ENCODE measurements at regions not wholly inside any gene's neighbourhood (a gene's known extent, or its start where the extent isn't known, plus 50 kb on each side); places are given as distances from the start of the nearest gene placed in this dataset.

DNA sequence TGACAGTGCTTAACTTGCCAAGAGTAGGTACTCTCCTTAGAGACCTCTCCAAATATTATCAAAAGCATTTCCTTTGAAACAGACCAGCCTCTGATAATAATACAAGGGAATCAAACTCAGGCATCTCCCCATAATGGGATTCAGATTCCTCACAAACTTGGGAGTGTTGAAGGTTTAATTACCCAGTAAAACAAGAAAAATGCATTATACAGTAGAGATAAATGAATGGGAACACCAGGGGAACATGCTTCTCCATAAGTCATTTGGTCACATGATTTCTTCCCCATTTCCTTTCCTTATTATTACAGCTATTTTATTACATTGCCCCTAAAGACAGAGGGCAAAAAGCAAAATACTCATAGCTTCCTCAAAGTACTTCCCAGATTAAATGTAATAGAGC, 325.0 kb upstream of the CDIN1 start:
- Mint-ChIP-seq H3K36me3 (no peaks in the 10 kb centered on the region), H3K4me3 (no peak overlapping the region), H3K27me3 (ENCODE audit: low read depth in 2 of 2) (no peaks in the 10 kb centered on the region), H3K27ac (no peak overlapping the region), H3K9me3 (peaks cover 4 to 6% of the 10 kb centered on the region in 2 donors), H3K4me1 (no peaks in the 10 kb centered on the region)
- H3K36me3 ChIP-seq (ENCODE audit: control insufficient read depth, insufficient read depth, low read length), result no peaks in the 10 kb centered on the region
- no peaks in the 10 kb centered on the region for H3K4me1 ChIP-seq (ENCODE audit: control insufficient read depth, insufficient read depth, low read length)
- TF ChIP-seq, protein P1, sequence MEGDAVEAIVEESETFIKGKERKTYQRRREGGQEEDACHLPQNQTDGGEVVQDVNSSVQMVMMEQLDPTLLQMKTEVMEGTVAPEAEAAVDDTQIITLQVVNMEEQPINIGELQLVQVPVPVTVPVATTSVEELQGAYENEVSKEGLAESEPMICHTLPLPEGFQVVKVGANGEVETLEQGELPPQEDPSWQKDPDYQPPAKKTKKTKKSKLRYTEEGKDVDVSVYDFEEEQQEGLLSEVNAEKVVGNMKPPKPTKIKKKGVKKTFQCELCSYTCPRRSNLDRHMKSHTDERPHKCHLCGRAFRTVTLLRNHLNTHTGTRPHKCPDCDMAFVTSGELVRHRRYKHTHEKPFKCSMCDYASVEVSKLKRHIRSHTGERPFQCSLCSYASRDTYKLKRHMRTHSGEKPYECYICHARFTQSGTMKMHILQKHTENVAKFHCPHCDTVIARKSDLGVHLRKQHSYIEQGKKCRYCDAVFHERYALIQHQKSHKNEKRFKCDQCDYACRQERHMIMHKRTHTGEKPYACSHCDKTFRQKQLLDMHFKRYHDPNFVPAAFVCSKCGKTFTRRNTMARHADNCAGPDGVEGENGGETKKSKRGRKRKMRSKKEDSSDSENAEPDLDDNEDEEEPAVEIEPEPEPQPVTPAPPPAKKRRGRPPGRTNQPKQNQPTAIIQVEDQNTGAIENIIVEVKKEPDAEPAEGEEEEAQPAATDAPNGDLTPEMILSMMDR (IDR thresholded peaks at IDR 0.05), result no peak
- H3K27me3 ChIP-seq (ENCODE audit: control insufficient read depth, insufficient read depth, low read length), result no peaks in the 10 kb centered on the region
- ATAC-seq (no peak), DNase-seq (no peak)
- no peaks in the 10 kb centered on the region for H3K9me3 ChIP-seq (ENCODE audit: control insufficient read depth, insufficient read depth, low read length)
- H3K27ac ChIP-seq (ENCODE audit: low read length), result no peak overlapping the region
- no peak overlapping the region for H3K4me3 ChIP-seq (ENCODE audit: low read length)
- intact Hi-C loops (cut with micrococcal nuclease), result no loop called here

GRCh38 chr15:36256404-36256807, 323.0 kb upstream of the CDIN1 start:
- peaks cover 4 to 6% of the 10 kb centered on the region in 2 donors for H3K9me3 Mint-ChIP-seq
- TF ChIP-seq, protein P1 (IDR thresholded peaks at IDR 0.05), result no peak
- ATAC-seq (no peak), DNase-seq (no peak)
- 89% methylated on average over 1 of the region's 1 CpG for WGBS (ENCODE audit: insufficient coverage)
- intact Hi-C loops (cut with micrococcal nuclease), result no loop called here
- no peaks in the 10 kb centered on the region for H3K4me1 ChIP-seq (ENCODE audit: control insufficient read depth, insufficient read depth, low read length)
- no peak overlapping the region for H3K4me3 Mint-ChIP-seq
- no peaks in the 10 kb centered on the region for H3K9me3 ChIP-seq (ENCODE audit: control insufficient read depth, insufficient read depth, low read length)
- H3K27ac Mint-ChIP-seq, result no peak overlapping the region
- H3K4me3 ChIP-seq (ENCODE audit: low read length), result no peak overlapping the region
- no peaks in the 10 kb centered on the region for H3K36me3 Mint-ChIP-seq
- H3K36me3 ChIP-seq (ENCODE audit: control insufficient read depth, insufficient read depth, low read length), result no peaks in the 10 kb centered on the region
- no peak overlapping the region for H3K27ac ChIP-seq (ENCODE audit: low read length)
- no peaks in the 10 kb centered on the region for H3K27me3 Mint-ChIP-seq (ENCODE audit: low read depth in 2 of 2)
- no peaks in the 10 kb centered on the region for H3K27me3 ChIP-seq (ENCODE audit: control insufficient read depth, insufficient read depth, low read length)
- no peaks in the 10 kb centered on the region for H3K4me1 Mint-ChIP-seq

DNA sequence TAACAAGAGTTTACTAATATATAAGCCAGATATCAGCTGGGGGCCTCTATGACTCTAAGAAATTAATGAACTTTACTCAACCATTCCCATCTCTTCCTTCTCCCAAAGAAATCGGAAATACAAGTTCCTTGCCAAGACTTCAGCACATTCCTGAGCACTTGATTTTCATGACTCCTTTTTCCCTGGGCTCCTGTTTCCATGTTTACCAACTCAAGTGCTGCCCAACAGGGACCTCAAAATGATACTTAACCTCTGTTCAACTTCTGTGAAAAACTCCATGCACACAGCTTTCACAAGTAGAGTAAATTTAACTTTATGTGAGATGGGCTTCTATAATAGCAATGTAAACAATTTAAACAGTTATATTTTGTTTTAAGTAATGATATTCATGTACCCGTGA, 315.8 kb upstream of the CDIN1 start:
- Histone ChIP-seq H3K4me3 (ENCODE audit: low read length) (no peak overlapping the region), H3K36me3 (ENCODE audit: control insufficient read depth, insufficient read depth, low read length) (no peaks in the 10 kb centered on the region), H3K9me3 (ENCODE audit: control insufficient read depth, insufficient read depth, low read length) (no peaks in the 10 kb centered on the region), H3K27ac (ENCODE audit: low read length) (no peak overlapping the region), H3K4me1 (ENCODE audit: control insufficient read depth, insufficient read depth, low read length) (no peaks in the 10 kb centered on the region), H3K27me3 (ENCODE audit: control insufficient read depth, insufficient read depth, low read length) (no peaks in the 10 kb centered on the region)
- no peak for DNase-seq
- Mint-ChIP-seq H3K27ac (no peak overlapping the region), H3K4me3 (no peak overlapping the region), H3K27me3 (ENCODE audit: low read depth in 2 of 2) (no peaks in the 10 kb centered on the region), H3K4me1 (no peaks in the 10 kb centered on the region), H3K9me3 (peaks cover 0 to 2% of the 10 kb centered on the region in 2 donors), H3K36me3 (no peaks in the 10 kb centered on the region)
- TF ChIP-seq, protein P1 (IDR thresholded peaks at IDR 0.05), result no peak
- intact Hi-C loops (cut with micrococcal nuclease), result no loop called here
- ATAC-seq, result no peak
- 83% methylated on average over 2 of the region's 2 CpGs for WGBS (ENCODE audit: insufficient coverage)

DNA sequence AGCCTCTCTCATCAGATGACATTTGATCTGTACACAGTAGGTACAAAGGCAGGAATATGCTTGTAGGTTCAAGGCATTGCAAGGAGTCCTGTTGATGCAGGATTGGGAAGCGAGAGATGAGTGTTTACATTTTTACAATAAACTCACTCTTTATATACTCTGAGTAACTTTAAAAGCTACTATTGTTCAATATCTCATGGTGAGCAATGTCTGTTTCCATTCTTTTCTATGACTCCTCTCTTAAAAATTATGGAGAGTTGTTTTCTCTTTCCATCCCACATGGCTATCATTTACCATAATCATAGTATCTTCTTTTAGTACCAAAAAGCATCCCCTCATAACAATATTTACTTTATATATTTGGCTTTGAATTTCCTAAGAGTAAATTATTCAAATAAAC, 314.0 kb upstream of the CDIN1 start:
- DNase-seq, result no peak
- Mint-ChIP-seq H3K4me3 (no peak overlapping the region), H3K9me3 (peaks cover 0 to 2% of the 10 kb centered on the region in 2 donors), H3K4me1 (no peaks in the 10 kb centered on the region), H3K36me3 (no peaks in the 10 kb centered on the region), H3K27ac (no peak overlapping the region), H3K27me3 (ENCODE audit: low read depth in 2 of 2) (no peaks in the 10 kb centered on the region)
- H3K36me3 ChIP-seq (ENCODE audit: control insufficient read depth, insufficient read depth, low read length), result no peaks in the 10 kb centered on the region
- H3K9me3 ChIP-seq (ENCODE audit: control insufficient read depth, insufficient read depth, low read length), result no peaks in the 10 kb centered on the region
- no peaks in the 10 kb centered on the region for H3K4me1 ChIP-seq (ENCODE audit: control insufficient read depth, insufficient read depth, low read length)
- no peak overlapping the region for H3K4me3 ChIP-seq (ENCODE audit: low read length)
- no peaks in the 10 kb centered on the region for H3K27me3 ChIP-seq (ENCODE audit: control insufficient read depth, insufficient read depth, low read length)
- TF ChIP-seq, protein P1 (IDR thresholded peaks at IDR 0.05), result no peak
- H3K27ac ChIP-seq (ENCODE audit: low read length), result no peak overlapping the region
- no CpG with 5 or more reads among the region's 1 CpG for WGBS (ENCODE audit: insufficient coverage)
- ATAC-seq, result no peak
- intact Hi-C loops (cut with micrococcal nuclease), result no loop called here

Measured in natural killer cell (primary cell).